DMS53 treated with DMSO at 0.1 percent for 48 hours (cell line): ENCODE measurements at regions not wholly inside any gene's neighbourhood (a gene's known extent, or its start where the extent isn't known, plus 50 kb on each side); places are given as distances from the start of the nearest gene placed in this dataset.
"Not testable (repeated sequence)": the region's sequence is repeated elsewhere in the genome, so short reads cannot be mapped to it uniquely, and the experiment has no call there.

Source experiments
- DNase-seq: peaks from one replicate; lab custom pipeline; 2025; ENCODE audit not compliant: unreplicated experiment; lab: John Stamatoyannopoulos, UW

- not testable (repeated sequence) for DNase-seq
Measured at GRCh38 chrX:41034902-41035301, 50.3 kb upstream of the USP9X start.
